A673 (cell line): ENCODE measurements at regions not wholly inside any gene's neighbourhood (a gene's known extent, or its start where the extent isn't known, plus 50 kb on each side); places are given as distances from the start of the nearest gene placed in this dataset.

Source experiments
- CTCF ChIP-seq: fragments of 300-800, 200-600 bp; sonication (generic); conservative IDR thresholded peaks from 2 replicates; pipeline ENCODE4 v1.5.1; 2017; ENCODE audit warnings: low read depth, mild to moderate bottlenecking, antibody characterized with exemption, low read length, moderate library complexity, mixed read lengths
- EZH2 ChIP-seq: fragments of 200-600 bp; sonication (generic); IDR thresholded peaks from 2 replicates; pipeline ENCODE4 v1.6.1; 2017; ENCODE audit warnings: borderline replicate concordance, low read depth, mild to moderate bottlenecking, mixed read lengths, antibody characterized with exemption, low read length; ENCODE audit not compliant: poor library complexity, severe bottlenecking

- TF ChIP-seq CTCF (no peak), EZH2 (no peak)
Observed at GRCh38 chr12:23464241-23464812, 485.1 kb downstream of the SOX5 start.
